IMR-90 (cell line): ENCODE measurements at regions not wholly inside any gene's neighbourhood (a gene's known extent, or its start where the extent isn't known, plus 50 kb on each side); places are given as distances from the start of the nearest gene placed in this dataset.

Source experiments
- ATAC-seq: fragments of 200-7000 bp; cut with Tn5 transposase; 2 replicates; pipeline ENCODE4 v1.9.1; 2020; ENCODE audit warnings: low read depth, mild to moderate bottlenecking, moderate library complexity
- BruUV-seq: library from RNA; stranded (reverse); fragments of 400-500 nt; replicated peaks from 2 replicates; lab custom pipeline; 2021; lab: Mats Ljungman, UMichigan
- CTCF ChIA-PET: fragments of 300-600 bp; formaldehyde crosslinking; extraction: SDS; loops from one replicate; lab custom pipeline; 2021; ENCODE audit warnings: antibody characterized with exemption; lab: Yijun Ruan, JAX
- POLR2A ChIA-PET: fragments of 300-600 bp; sonication (Branson Sonifier 250); formaldehyde crosslinking; loops from one replicate; lab custom pipeline; 2022; ENCODE audit warnings: antibody characterized with exemption; ENCODE audit not compliant: unreplicated experiment; lab: Charles Lee
- DNase-seq: peaks from one replicate; pipeline ENCODE4 v3.0.0; 2013
- H2AFZ ChIP-seq: replicated peaks from 2 replicates; pipeline ENCODE3; 2013; ENCODE audit warnings: low read length, mild to moderate bottlenecking; ENCODE audit not compliant: poor library complexity
- H2AK5ac ChIP-seq: 2 replicates; pipeline ENCODE4 v1.6.1; 2013; ENCODE audit warnings: low read depth, low read length, inconsistent platforms
- H2AK9ac ChIP-seq: replicated peaks from 2 replicates; pipeline ENCODE3; 2013; ENCODE audit warnings: mild to moderate bottlenecking, low read depth, low read length, moderate library complexity; ENCODE audit not compliant: poor library complexity
- H2BK120ac ChIP-seq: 2 replicates; pipeline ENCODE4 v1.6.1; 2013; ENCODE audit warnings: low read depth, low read length, inconsistent platforms
- H2BK15ac ChIP-seq: 3 replicates; pipeline ENCODE4 v1.6.1; 2013; ENCODE audit warnings: low read depth, low read length, inconsistent platforms
- H2BK20ac ChIP-seq: 2 replicates; pipeline ENCODE4 v1.6.1; 2013; ENCODE audit warnings: low read depth, mild to moderate bottlenecking, inconsistent platforms, low read length, moderate library complexity
- H2BK5ac ChIP-seq: 2 replicates; pipeline ENCODE4 v1.6.1; 2013; ENCODE audit warnings: mild to moderate bottlenecking, low read depth, low read length, inconsistent platforms; ENCODE audit not compliant: poor library complexity, severe bottlenecking
- H3K14ac ChIP-seq: replicated peaks from 2 replicates; pipeline ENCODE4 v1.6.1; 2013; ENCODE audit warnings: low read depth, low read length, inconsistent platforms
- H3K18ac ChIP-seq: 2 replicates; pipeline ENCODE4 v1.6.1; 2013; ENCODE audit warnings: low read depth, low read length, control low read depth
- H3K23ac ChIP-seq: 2 replicates; pipeline ENCODE4 v1.6.1; 2013; ENCODE audit warnings: low read depth, low read length, inconsistent platforms
- H3K27ac ChIP-seq: 2 replicates; pipeline ENCODE4 v1.5.1; 2013; ENCODE audit warnings: mild to moderate bottlenecking, control low read depth, low read length; ENCODE audit not compliant: insufficient read depth
- H3K27me3 ChIP-seq: 2 replicates; pipeline ENCODE4 v1.6.1; 2013; ENCODE audit warnings: low read length; ENCODE audit not compliant: control insufficient read depth, insufficient read depth
- H3K36me3 ChIP-seq: 2 replicates; pipeline ENCODE4 v1.6.1; 2013; ENCODE audit warnings: low read length, mixed read lengths; ENCODE audit not compliant: control insufficient read depth, insufficient read depth
- H3K4ac ChIP-seq: 2 replicates; pipeline ENCODE4 v1.6.1; 2013; ENCODE audit warnings: low read depth, low read length, inconsistent platforms
- H3K4me1 ChIP-seq: 2 replicates; pipeline ENCODE4 v1.6.1; 2013; ENCODE audit warnings: low read length, mixed read lengths; ENCODE audit not compliant: control insufficient read depth, insufficient read depth
- H3K4me2 ChIP-seq: 2 replicates; pipeline ENCODE4 v1.6.1; 2013; ENCODE audit warnings: low read depth, mild to moderate bottlenecking, control low read depth, low read length, moderate library complexity
- H3K4me3 ChIP-seq: 2 replicates; pipeline ENCODE4 v1.5.1; 2013; ENCODE audit warnings: low read depth, mild to moderate bottlenecking, control low read depth, low read length, moderate library complexity; ENCODE audit not compliant: insufficient read depth
- H3K56ac ChIP-seq: 2 replicates; pipeline ENCODE4 v1.6.1; 2013; ENCODE audit warnings: low read length, inconsistent platforms; ENCODE audit not compliant: insufficient read depth; ENCODE audit errors: extremely low read depth
- H3K79me1 ChIP-seq, 2 experiments: 2 replicates each; pipeline ENCODE4 v1.6.1; 2013; ENCODE audit warnings: low read length in 2 of 2, inconsistent platforms in 1 of 2, low read depth in 1 of 2
- H3K9ac ChIP-seq: 2 replicates; pipeline ENCODE4 v1.6.1; 2013; ENCODE audit warnings: low read depth, low read length, control low read depth
- H3K9me1 ChIP-seq: 2 replicates; pipeline ENCODE4 v1.6.1; 2013; ENCODE audit warnings: low read length, inconsistent platforms; ENCODE audit not compliant: insufficient read depth
- H3K9me3 ChIP-seq: 2 replicates; pipeline ENCODE4 v1.6.1; 2013; ENCODE audit warnings: low read length; ENCODE audit not compliant: control insufficient read depth, insufficient read depth
- H4K20me1 ChIP-seq: 2 replicates; pipeline ENCODE4 v1.6.1; 2013; ENCODE audit warnings: low read length, inconsistent platforms; ENCODE audit not compliant: insufficient read depth
- H4K5ac ChIP-seq: 2 replicates; pipeline ENCODE4 v1.6.1; 2013; ENCODE audit warnings: mild to moderate bottlenecking, low read depth, low read length, control low read depth
- H4K8ac ChIP-seq, 2 experiments: 2 replicates each; pipeline ENCODE4 v1.6.1; 2013; ENCODE audit warnings: low read depth in 2 of 2, low read length in 2 of 2, control low read depth in 1 of 2, inconsistent platforms in 1 of 2
- H4K91ac ChIP-seq: 2 replicates; pipeline ENCODE4 v1.6.1; 2013; ENCODE audit warnings: low read depth, low read length, inconsistent platforms; ENCODE audit not compliant: insufficient read depth
- CEBPB ChIP-seq: IDR thresholded peaks from 2 replicates; pipeline ENCODE4 v1.6.1; 2012; ENCODE audit warnings: low read depth, low read length, improper control_type of control experiment
- CHD1 ChIP-seq: IDR thresholded peaks from 2 replicates; pipeline ENCODE4 v1.6.1; 2012; ENCODE audit warnings: low read depth, low read length, improper control_type of control experiment
- CTCF ChIP-seq: conservative IDR thresholded peaks from 2 replicates; pipeline ENCODE4 v1.5.1; 2012; ENCODE audit warnings: mild to moderate bottlenecking, low read depth, low read length, improper control_type of control experiment
- FOS ChIP-seq: fragments of 150-350 bp; IDR thresholded peaks from 2 replicates; pipeline ENCODE4 v1.6.1; 2016; ENCODE audit warnings: low read depth, low read length
- MXI1 ChIP-seq: IDR thresholded peaks from 2 replicates; pipeline ENCODE4 v1.6.1; 2012; ENCODE audit warnings: low read depth, mild to moderate bottlenecking, low read length, moderate library complexity, borderline replicate concordance
- NFE2L2 ChIP-seq: fragments of 150-350 bp; IDR thresholded peaks from 2 replicates; pipeline ENCODE4 v1.6.1; 2016; ENCODE audit warnings: low read depth, mild to moderate bottlenecking, low read length
- USF2 ChIP-seq: fragments of 150-350 bp; IDR thresholded peaks from 2 replicates; pipeline ENCODE4 v1.6.1; 2017; ENCODE audit warnings: mild to moderate bottlenecking, antibody characterized with exemption, low read length, low read depth
- WGBS, 2 experiments: methylation state at CpG; one replicate each; pipeline versions ENCODE4 v1.1.5 to v1.1.7; 2013; ENCODE audit warnings: missing lambda C conversion rate in 2 of 2; ENCODE audit not compliant: insufficient read length in 1 of 2; ENCODE audit errors: extremely low coverage in 2 of 2; 5-methylcytosine and 5-hydroxymethylcytosine counted together
- dilution Hi-C: fragments of 300-500 bp; cut with HindIII; formaldehyde crosslinking; loops from one replicate; pipeline ENCODE4 v1.14.3; 2018; ENCODE audit warnings: low sequenced_read_pairs; ENCODE audit not compliant: unreplicated experiment
- in situ Hi-C: fragments of 300-500 bp; cut with MboI; formaldehyde crosslinking; loops from 3 replicates; pipeline ENCODE4 v1.14.3; 2019; ENCODE audit warnings: low sequenced_read_pairs, inconsistent platforms, mixed read lengths
- intact Hi-C: fragments of 100-400 bp; cut with micrococcal nuclease; formaldehyde crosslinking; loops from 2 replicates; pipeline ENCODE4 v1.10.0; 2022

- 74% methylated on average over 4 of the region's 7 CpGs; no CpG with 5 or more reads in 1 of the 2 experiments for WGBS, 2 experiments
- Histone ChIP-seq H3K9me1 (peaks cover 11% of the 10 kb centered on the region), H4K91ac (no peak overlapping the region), H3K4me3 (no peak overlapping the region), H3K4ac (peak overlapping the region; percentile 38), H4K20me1 (no peaks in the 10 kb centered on the region), H3K36me3 (no peaks in the 10 kb centered on the region), H3K18ac (0 out of 2 replicates have a peak overlapping the region, but pooled peaks have one; percentile 5), H3K9ac (no peak overlapping the region), H2BK120ac (peak overlapping the region; percentile 67), H3K27ac (no peak overlapping the region), H4K8ac (0 out of 4 replicates have a peak overlapping the region, but pooled peaks of 1 of the 2 experiments have one; percentile 11), H3K9me3 (no peaks in the 10 kb centered on the region), H3K56ac (no peak overlapping the region), H3K79me1 (no peaks in the 10 kb centered on the region), H3K4me1 (peaks cover 9% of the 10 kb centered on the region), H3K23ac (no peak overlapping the region), H3K14ac (0 out of 2 replicates have a peak overlapping the region, but pooled peaks have one; percentile 2), H4K5ac (peak overlapping the region; percentile 72; the same call in 1 of the 2 replicates), H2AFZ (peak overlapping the region; percentile 71), H2AK9ac (no peak overlapping the region), H3K4me2 (no peak overlapping the region), H3K27me3 (no peaks in the 10 kb centered on the region), H2BK20ac (peak overlapping the region; percentile 70), H2BK5ac (peak overlapping the region; percentile 54), H2BK15ac (peak overlapping the region; percentile 2; the same call in 1 of the 3 replicates), H2AK5ac (no peak overlapping the region)
- in situ Hi-C loops (no loop called here), dilution Hi-C loops (no loop called here), intact Hi-C loops (no loop called here)
- DNase-seq = peak; percentile 89
- BruUV-seq = no TSS peak
- no peak for TF ChIP-seq CEBPB
- no peak for TF ChIP-seq CHD1
- TF ChIP-seq NFE2L2 = no peak
- TF ChIP-seq CTCF = no peak
- TF ChIP-seq MXI1 = no peak
- TF ChIP-seq USF2 = peak; percentile 63; the same call in 1 of the 2 replicates
- no peak for TF ChIP-seq FOS
- CTCF ChIA-PET = interaction anchor here (0.7 to 1.0 kb wide), 2 partner anchors 15 to 17 kb away, joined by 3 read pairs; no protein-coding TSS in a partner anchor
- POLR2A ChIA-PET = no interaction called here
- no peak for ATAC-seq
These were observed 164.4 kb downstream of the ZNF281 start for GRCh38 chr1:200245473-200245872.
